ENCODE measurements at regions not wholly inside any gene's neighbourhood (a gene's known extent, or its start where the extent isn't known, plus 50 kb on each side); places are given as distances from the start of the nearest gene placed in this dataset.

DNA sequence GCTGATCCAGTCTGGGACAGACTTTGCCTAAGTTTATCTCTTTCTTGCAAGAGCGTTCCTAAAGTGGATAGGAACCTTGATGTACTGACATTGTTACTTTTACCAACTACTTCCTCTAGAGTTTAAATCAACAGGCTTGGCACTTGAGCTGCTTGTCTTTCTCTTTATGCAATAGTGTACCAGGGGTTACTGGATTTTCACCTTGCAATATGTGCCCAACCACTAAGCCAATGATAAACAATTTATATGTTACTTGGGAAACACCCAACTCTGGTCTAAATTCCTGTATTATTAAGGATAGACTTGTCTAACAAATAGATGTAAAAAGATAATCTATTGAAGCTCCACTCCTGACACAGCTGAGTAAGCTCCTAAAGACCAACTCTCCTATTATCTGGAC is 470.2 kb downstream of the SH2D4B start:
- TF ChIP-seq EZH2 (IDR thresholded peaks at IDR 0.05) (no peak), POLR2AphosphoS5 (IDR thresholded peaks at IDR 0.05; ENCODE audit: borderline replicate concordance, low read depth, low read length) (no peak)
